Brain microvascular endothelial cell (primary cell): ENCODE measurements at regions not wholly inside any gene's neighbourhood (a gene's known extent, or its start where the extent isn't known, plus 50 kb on each side); places are given as distances from the start of the nearest gene placed in this dataset.

ENCODE experiments used
- DNase-seq: peaks from one replicate; pipeline ENCODE4 v3.0.0-alpha.2; 2020
- H3K27ac ChIP-seq: fragments of 250-450 bp; sonication (Bioruptor Pico); 2 replicates; pipeline ENCODE4 v1.5.1; 2020; ENCODE audit warnings: mild to moderate bottlenecking, moderate library complexity
- H3K27me3 ChIP-seq: fragments of 250-450 bp; sonication (Bioruptor Pico); replicated peaks from 2 replicates; pipeline ENCODE4 v1.5.1; 2020; ENCODE audit warnings: mild to moderate bottlenecking
- H3K36me3 ChIP-seq: fragments of 250-450 bp; sonication (Bioruptor Pico); replicated peaks from 2 replicates; pipeline ENCODE4 v1.5.1; 2020; ENCODE audit warnings: mild to moderate bottlenecking
- H3K4me3 ChIP-seq: 2 replicates; pipeline ENCODE4 v1.5.1; 2011; ENCODE audit warnings: low read depth, mild to moderate bottlenecking, control low read depth, low read length, moderate library complexity
- CTCF ChIP-seq: IDR thresholded peaks from 2 replicates; pipeline ENCODE4 v1.5.1; 2011; ENCODE audit warnings: low read depth, mild to moderate bottlenecking, moderate library complexity, low read length, control low read depth, inconsistent platforms; ENCODE audit errors: missing control alignments
- in situ Hi-C: cut with HindIII; loops from 2 replicates; pipeline ENCODE4 v1.10.0; 2017; ENCODE audit warnings: low sequenced_read_pairs, low pct_ligation_motif_present

GRCh38 chr1:199218065-199218464, 579.2 kb downstream of the PTPRC start:
- no peak overlapping the region for H3K4me3 ChIP-seq
- no peaks in the 10 kb centered on the region for H3K27me3 ChIP-seq
- H3K36me3 ChIP-seq = no peaks in the 10 kb centered on the region
- no peak overlapping the region for H3K27ac ChIP-seq
- no peak for DNase-seq
- in situ Hi-C loops = no loop called here
- TF ChIP-seq CTCF = no peak

GRCh38 chr1:199218533-199218932, 579.7 kb downstream of the PTPRC start:
- Histone ChIP-seq H3K4me3 (no peak overlapping the region), H3K27ac (no peak overlapping the region), H3K27me3 (no peaks in the 10 kb centered on the region), H3K36me3 (no peaks in the 10 kb centered on the region)
- no peak for TF ChIP-seq CTCF
- no peak for DNase-seq
- in situ Hi-C loops = no loop called here

DNA sequence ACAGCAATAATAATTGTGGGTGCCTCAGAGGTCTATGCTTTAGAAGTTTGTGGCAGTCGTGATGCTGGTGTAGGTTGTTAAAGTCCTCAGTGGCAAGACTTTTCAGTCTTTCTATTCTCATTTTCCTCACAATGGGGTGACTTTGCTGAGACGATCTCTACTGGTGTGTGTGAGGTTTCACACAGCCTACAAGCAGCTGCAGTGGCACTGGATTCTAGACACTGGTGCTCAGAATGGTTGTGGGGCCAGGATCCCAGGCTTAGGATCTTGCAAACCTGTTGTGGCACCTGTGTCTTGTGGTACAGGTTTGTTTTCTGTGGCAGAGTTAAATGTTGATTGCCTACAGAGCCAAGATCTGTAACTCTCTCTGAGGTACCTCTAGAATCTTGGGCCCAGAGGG, 581.2 kb downstream of the PTPRC start:
- no peak overlapping the region for H3K4me3 ChIP-seq
- no peak overlapping the region for H3K27ac ChIP-seq
- H3K27me3 ChIP-seq = no peaks in the 10 kb centered on the region
- in situ Hi-C loops = no loop called here
- no peaks in the 10 kb centered on the region for H3K36me3 ChIP-seq
- TF ChIP-seq CTCF = no peak
- DNase-seq = no peak

DNA sequence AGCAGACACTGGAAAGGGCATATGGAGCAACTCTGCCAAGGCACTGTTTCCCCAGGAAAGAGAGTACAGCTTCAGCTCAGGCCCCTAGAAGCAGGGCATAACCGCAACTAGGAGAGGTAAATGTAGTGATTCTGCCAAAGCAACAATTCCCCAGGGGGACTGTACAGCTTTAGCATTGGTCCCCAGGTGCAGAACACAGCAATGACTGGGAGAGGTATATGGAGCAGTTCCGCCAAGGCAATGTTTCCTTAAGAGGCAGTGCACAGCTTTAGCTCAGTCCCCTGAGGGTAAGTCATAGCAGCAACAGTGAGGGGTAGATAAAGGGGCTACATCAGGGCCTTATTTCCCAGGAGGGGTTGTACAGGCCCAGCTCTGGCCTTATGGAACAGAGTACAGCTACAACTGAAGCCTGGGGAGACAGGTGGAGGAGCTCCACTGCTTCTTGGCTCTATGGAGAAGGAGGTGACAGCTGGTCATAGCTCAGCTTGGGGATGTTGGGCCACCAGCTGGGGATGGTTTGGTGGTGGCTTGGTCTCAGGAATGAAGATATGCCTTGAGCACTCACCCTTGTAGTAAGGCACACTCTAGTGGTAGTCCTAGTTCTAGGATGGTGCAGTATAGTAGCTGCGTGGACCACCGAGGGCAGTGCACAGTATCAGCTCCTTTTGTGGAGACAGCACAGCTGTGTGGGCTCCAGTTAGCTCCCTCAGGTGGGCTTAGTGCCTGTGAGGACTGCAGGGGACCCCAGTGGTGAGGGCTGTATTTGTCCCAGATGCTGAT, 582.7 kb downstream of the PTPRC start:
- H3K27me3 ChIP-seq = no peaks in the 10 kb centered on the region
- H3K36me3 ChIP-seq = no peaks in the 10 kb centered on the region
- in situ Hi-C loops = no loop called here
- no peak for DNase-seq
- H3K27ac ChIP-seq = no peak overlapping the region
- TF ChIP-seq CTCF = no peak
- no peak overlapping the region for H3K4me3 ChIP-seq

DNA sequence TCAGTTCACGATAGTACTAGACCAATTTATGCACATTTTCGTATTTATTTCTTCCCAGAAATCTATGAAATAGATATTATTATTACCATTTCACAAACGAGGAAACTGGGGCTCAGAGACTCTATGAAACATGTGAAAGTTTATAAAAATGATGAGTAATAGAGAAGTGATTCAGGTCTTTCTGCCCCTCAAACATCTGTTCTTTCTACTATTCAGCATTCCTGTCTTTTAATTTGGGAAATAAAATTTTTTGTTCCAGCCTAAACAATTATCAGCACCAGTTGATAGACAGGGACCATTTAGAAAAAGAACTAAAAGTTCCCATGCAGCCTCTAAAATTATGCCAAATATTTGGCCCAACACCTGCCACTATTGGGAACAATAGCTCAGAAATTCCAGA, 585.1 kb downstream of the PTPRC start:
- H3K27me3 ChIP-seq = no peaks in the 10 kb centered on the region
- in situ Hi-C loops = no loop called here
- no peak overlapping the region for H3K4me3 ChIP-seq
- no peak for TF ChIP-seq CTCF
- no peaks in the 10 kb centered on the region for H3K36me3 ChIP-seq
- DNase-seq = no peak
- H3K27ac ChIP-seq = no peak overlapping the region

- peak; percentile 64 for DNase-seq
- no peak for TF ChIP-seq CTCF
- no peak overlapping the region for H3K4me3 ChIP-seq
- H3K27me3 ChIP-seq = no peaks in the 10 kb centered on the region
- in situ Hi-C loops = no loop called here
- H3K36me3 ChIP-seq = no peaks in the 10 kb centered on the region
- peak overlapping the region; percentile 88 for H3K27ac ChIP-seq
Measured at GRCh38 chr1:199226163-199226562, 587.3 kb downstream of the PTPRC start.
